HFFc6 (cell line): ENCODE measurements at regions not wholly inside any gene's neighbourhood (a gene's known extent, or its start where the extent isn't known, plus 50 kb on each side); places are given as distances from the start of the nearest gene placed in this dataset.

Experiments used
- DNase-seq: peaks from one replicate; pipeline ENCODE4 v3.0.0-alpha.2; 2018
- H3K27ac Mint-ChIP-seq: 2 replicates; pipeline ENCODE4 v1.8.0; 2020; ENCODE audit warnings: mild to moderate bottlenecking, mixed read lengths
- H3K27me3 Mint-ChIP-seq: 2 replicates; pipeline ENCODE4 v1.8.0; 2021; ENCODE audit warnings: mild to moderate bottlenecking, moderate library complexity, mixed read lengths; ENCODE audit not compliant: insufficient read depth
- H3K36me3 Mint-ChIP-seq: 2 replicates; pipeline ENCODE4 v1.8.0; 2021; ENCODE audit warnings: low read depth, mixed read lengths
- H3K4me1 Mint-ChIP-seq: 2 replicates; pipeline ENCODE4 v1.8.0; 2020; ENCODE audit warnings: low read depth, mixed read lengths
- H3K4me3 Mint-ChIP-seq: 2 replicates; pipeline ENCODE4 v1.8.0; 2020; ENCODE audit warnings: mild to moderate bottlenecking, moderate library complexity, mixed read lengths
- H3K9me3 Mint-ChIP-seq: 2 replicates; pipeline ENCODE4 v1.8.0; 2020; ENCODE audit warnings: mild to moderate bottlenecking, mixed read lengths
- CTCF ChIP-seq: fragments of 200-600 bp; sonication (generic); IDR thresholded peaks from 2 replicates; pipeline ENCODE4 v1.5.0; 2021; ENCODE audit warnings: antibody characterized with exemption, mild to moderate bottlenecking

GRCh38 chr6:51559059-51559458, 528.4 kb downstream of the PKHD1 start:
- Mint-ChIP-seq H3K9me3 (peaks cover 27% of the 10 kb centered on the region), H3K27me3 (no peaks in the 10 kb centered on the region), H3K4me1 (no peaks in the 10 kb centered on the region), H3K27ac (no peak overlapping the region), H3K4me3 (no peak overlapping the region), H3K36me3 (no peaks in the 10 kb centered on the region; the same call in 1 of the 2 replicates)
- DNase-seq = no peak
- TF ChIP-seq CTCF = no peak

- Mint-ChIP-seq H3K27me3 (no peaks in the 10 kb centered on the region), H3K4me1 (no peaks in the 10 kb centered on the region), H3K27ac (no peak overlapping the region), H3K4me3 (no peak overlapping the region), H3K9me3 (peaks cover 28% of the 10 kb centered on the region), H3K36me3 (no peaks in the 10 kb centered on the region; the same call in 1 of the 2 replicates)
- DNase-seq = no peak
- no peak for TF ChIP-seq CTCF
These were observed 525.2 kb downstream of the PKHD1 start for GRCh38 chr6:51562198-51562597.
